Jurkat, Clone E6-1 (cell line): ENCODE measurements at regions not wholly inside any gene's neighbourhood (a gene's known extent, or its start where the extent isn't known, plus 50 kb on each side); places are given as distances from the start of the nearest gene placed in this dataset.
"Not testable (repeated sequence)": the region's sequence is repeated elsewhere in the genome, so short reads cannot be mapped to it uniquely, and the experiment has no call there.

ENCODE experiments used
- DNase-seq: peaks from one replicate; pipeline ENCODE4 v3.0.0-alpha.2; 2011; ENCODE audit warnings: low read depth, low spot score
- H3K4me3 ChIP-seq: 2 replicates; pipeline ENCODE4 v1.5.1; 2011; ENCODE audit warnings: mild to moderate bottlenecking, low read length, control low read depth, moderate library complexity

GRCh38 chr19:30066781-30067759, 125.0 kb downstream of the URI1 start:
- peak; percentile 32 for DNase-seq
- H3K4me3 ChIP-seq, result no peak overlapping the region

- not testable (repeated sequence) for H3K4me3 ChIP-seq, DNase-seq
These were observed 126.0 kb downstream of the URI1 start for GRCh38 chr19:30067956-30068506.

- no peak for DNase-seq
- no peak overlapping the region for H3K4me3 ChIP-seq
These were observed 126.7 kb downstream of the URI1 start for GRCh38 chr19:30068528-30069395.

GRCh38 chr19:30069535-30070197, 127.6 kb downstream of the URI1 start:
- no peak overlapping the region for H3K4me3 ChIP-seq
- DNase-seq, result no peak

GRCh38 chr19:30070198-30070967, 128.3 kb downstream of the URI1 start:
- no peak for DNase-seq
- no peak overlapping the region for H3K4me3 ChIP-seq

GRCh38 chr19:30070968-30071632, 129.1 kb downstream of the URI1 start:
- no peak overlapping the region for H3K4me3 ChIP-seq
- DNase-seq, result no peak

- no peak for DNase-seq
- no peak overlapping the region for H3K4me3 ChIP-seq
These were observed 129.8 kb downstream of the URI1 start for GRCh38 chr19:30071871-30072270.

- H3K4me3 ChIP-seq, result no peak overlapping the region
- DNase-seq, result no peak
These were observed 131.3 kb downstream of the URI1 start for GRCh38 chr19:30073152-30074000.

GRCh38 chr19:30074096-30074495, 132.1 kb downstream of the URI1 start:
- no peak for DNase-seq
- no peak overlapping the region for H3K4me3 ChIP-seq

- no peak for DNase-seq
- no peak overlapping the region for H3K4me3 ChIP-seq
These were observed 133.0 kb downstream of the URI1 start for GRCh38 chr19:30074741-30075715.

GRCh38 chr19:30076101-30076551, 134.1 kb downstream of the URI1 start:
- no peak for DNase-seq

GRCh38 chr19:30076751-30077670, 135.0 kb downstream of the URI1 start:
- no peak overlapping the region for H3K4me3 ChIP-seq
- no peak for DNase-seq

More at GRCh38 chr19:30076101-30076551, 134.1 kb downstream of the URI1 start:
- H3K4me3 ChIP-seq, result no peak overlapping the region

- DNase-seq, result no peak
- no peak overlapping the region for H3K4me3 ChIP-seq
These were observed 135.9 kb downstream of the URI1 start for GRCh38 chr19:30077851-30078355.

- DNase-seq, result no peak
- no peak overlapping the region for H3K4me3 ChIP-seq
These were observed 136.4 kb downstream of the URI1 start for GRCh38 chr19:30078381-30078910.
